ENCODE measurements at regions not wholly inside any gene's neighbourhood (a gene's known extent, or its start where the extent isn't known, plus 50 kb on each side); places are given as distances from the start of the nearest gene placed in this dataset.

GRCh38 chr12:13851828-13852227 lies 129.6 kb downstream of the GRIN2B start:
- Histone ChIP-seq H3K4ac (ENCODE audit: low read depth, low read length) (no peak overlapping the region), H3K56ac (ENCODE audit: extremely low read depth, insufficient read depth, low read length) (no peak overlapping the region), H3K36me3 (ENCODE audit: control insufficient read depth, insufficient read depth, low read length) (no peaks in the 10 kb centered on the region), H4K91ac (ENCODE audit: insufficient read depth, low read depth, low read length) (no peak overlapping the region), H4K20me1 (ENCODE audit: insufficient read depth, low read length) (no peaks in the 10 kb centered on the region), H3K18ac (ENCODE audit: low read depth, low read length) (no peak overlapping the region), H3K9me1 (ENCODE audit: insufficient read depth, low read length) (no peaks in the 10 kb centered on the region), H4K8ac (ENCODE audit: low read depth in 2 of 2, low read length in 2 of 2) (no peak overlapping the region), H4K5ac (ENCODE audit: low read depth, low read length) (no peak overlapping the region), H2BK15ac (ENCODE audit: low read depth, low read length) (no peak overlapping the region), H2BK5ac (ENCODE audit: low read depth, low read length, poor library complexity, severe bottlenecking) (no peak overlapping the region), H3K9me3 (ENCODE audit: control insufficient read depth, insufficient read depth, low read length) (peaks cover 3% of the 10 kb centered on the region; the same call in 1 of the 2 replicates), H2AFZ (replicated peaks; ENCODE audit: low read length, poor library complexity) (no peak overlapping the region), H2BK20ac (ENCODE audit: low read depth, low read length) (no peak overlapping the region), H3K9ac (ENCODE audit: low read depth, low read length) (no peak overlapping the region), H3K27ac (ENCODE audit: insufficient read depth, low read length) (no peak overlapping the region), H3K79me1 (ENCODE audit: low read depth in 1 of 2, low read length in 2 of 2) (no peaks in the 10 kb centered on the region), H2BK120ac (ENCODE audit: low read depth, low read length) (no peak overlapping the region), H2AK9ac (replicated peaks; ENCODE audit: low read depth, low read length, poor library complexity) (no peak overlapping the region), H3K14ac (replicated peaks; ENCODE audit: low read depth, low read length) (no peak overlapping the region), H3K23ac (ENCODE audit: low read depth, low read length) (no peak overlapping the region), H2AK5ac (ENCODE audit: low read depth, low read length) (no peak overlapping the region), H3K4me2 (ENCODE audit: low read depth, low read length) (no peak overlapping the region), H3K27me3 (ENCODE audit: control insufficient read depth, insufficient read depth, low read length) (no peaks in the 10 kb centered on the region), H3K4me3 (ENCODE audit: insufficient read depth, low read depth, low read length) (no peak overlapping the region), H3K4me1 (ENCODE audit: control insufficient read depth, insufficient read depth, low read length) (no peaks in the 10 kb centered on the region)
- in situ Hi-C loops (cut with MboI; ENCODE audit: low sequenced_read_pairs): no loop called here
- ChIA-PET POLR2A (ENCODE audit: unreplicated experiment) (no interaction called here), CTCF (no interaction called here)
- no peak for DNase-seq
- TF ChIP-seq ELK1 (IDR thresholded peaks at IDR 0.05; ENCODE audit: borderline replicate concordance, low read depth, low read length) (no peak), MXI1 (IDR thresholded peaks at IDR 0.05; ENCODE audit: borderline replicate concordance, low read depth, low read length) (no peak), CTCF (conservative IDR thresholded peaks at IDR 0.05; ENCODE audit: low read depth, low read length) (no peak), RFX5 (IDR thresholded peaks at IDR 0.05; ENCODE audit: low read depth, low read length) (no peak), NFE2L2 (IDR thresholded peaks at IDR 0.05; ENCODE audit: low read depth, low read length) (no peak), BHLHE40 (IDR thresholded peaks at IDR 0.05; ENCODE audit: low read depth, low read length) (no peak), MAZ (IDR thresholded peaks at IDR 0.05; ENCODE audit: borderline replicate concordance, low read depth, low read length) (no peak), RCOR1 (IDR thresholded peaks at IDR 0.05; ENCODE audit: insufficient replicate concordance, low read length) (no peak), USF2 (IDR thresholded peaks at IDR 0.05; ENCODE audit: low read depth, low read length) (no peak), POLR2A (IDR thresholded peaks at IDR 0.05; ENCODE audit: low read depth, low read length) (no peak), CEBPB (IDR thresholded peaks at IDR 0.05; ENCODE audit: low read depth, low read length) (no peak), SMC3 (IDR thresholded peaks at IDR 0.05; ENCODE audit: low read depth, low read length) (no peak)
- no CpG with 5 or more reads among the region's 3 CpGs for WGBS, 2 experiments (ENCODE audit: extremely low coverage in 2 of 2, insufficient read length in 1 of 2)
- no peak for ATAC-seq (ENCODE audit: low read depth)
- intact Hi-C loops (cut with micrococcal nuclease): no loop called here
- BruUV-seq (replicated peaks): no TSS peak
- dilution Hi-C loops (cut with HindIII; ENCODE audit: low sequenced_read_pairs, unreplicated experiment): no loop called here

Data from IMR-90 (cell line).